Fibroblast of lung (primary cell): ENCODE measurements at regions not wholly inside any gene's neighbourhood (a gene's known extent, or its start where the extent isn't known, plus 50 kb on each side); places are given as distances from the start of the nearest gene placed in this dataset.
"Not testable (repeated sequence)": the region's sequence is repeated elsewhere in the genome, so short reads cannot be mapped to it uniquely, and the experiment has no call there.

Experiments used
- EZH2 ChIP-seq: IDR thresholded peaks from 2 replicates; pipeline ENCODE4 v1.5.1; 2012; ENCODE audit warnings: low read length, control low read depth, mild to moderate bottlenecking; ENCODE audit errors: missing control alignments
- TF ChIP-seq, protein P1 (sequence below), 2 donors: IDR thresholded peaks in 1 of 2; conservative IDR thresholded peaks in 1 of 2; 1 replicate in 1 of 2; 2 replicates in 1 of 2; pipeline ENCODE4 v1.5.1; 2011 to 2012; ENCODE audit warnings: low read length in 2 of 2, control low read depth in 1 of 2, inconsistent platforms in 1 of 2, low read depth in 1 of 2, mild to moderate bottlenecking in 1 of 2

DNA sequence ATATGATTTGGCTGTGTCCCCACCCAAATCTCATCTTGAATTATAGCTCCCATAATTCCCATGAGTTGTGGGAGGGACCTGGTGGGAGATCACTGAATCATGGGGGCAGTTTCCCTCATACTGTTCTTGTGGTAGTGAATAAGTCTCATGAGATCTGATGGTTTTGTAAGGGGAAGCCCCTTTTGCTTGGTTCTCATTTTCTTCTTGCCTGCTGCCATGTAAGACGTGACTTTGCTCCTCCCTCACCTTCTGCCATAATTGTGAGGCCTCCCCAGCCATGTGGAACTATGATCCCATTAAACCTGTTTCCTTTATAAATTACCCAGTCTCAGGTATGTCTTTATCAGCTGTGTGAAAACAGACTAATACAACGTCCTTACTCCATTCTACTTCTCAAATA is 108.5 kb upstream of the SCAF8 start:
- TF ChIP-seq, protein P1, sequence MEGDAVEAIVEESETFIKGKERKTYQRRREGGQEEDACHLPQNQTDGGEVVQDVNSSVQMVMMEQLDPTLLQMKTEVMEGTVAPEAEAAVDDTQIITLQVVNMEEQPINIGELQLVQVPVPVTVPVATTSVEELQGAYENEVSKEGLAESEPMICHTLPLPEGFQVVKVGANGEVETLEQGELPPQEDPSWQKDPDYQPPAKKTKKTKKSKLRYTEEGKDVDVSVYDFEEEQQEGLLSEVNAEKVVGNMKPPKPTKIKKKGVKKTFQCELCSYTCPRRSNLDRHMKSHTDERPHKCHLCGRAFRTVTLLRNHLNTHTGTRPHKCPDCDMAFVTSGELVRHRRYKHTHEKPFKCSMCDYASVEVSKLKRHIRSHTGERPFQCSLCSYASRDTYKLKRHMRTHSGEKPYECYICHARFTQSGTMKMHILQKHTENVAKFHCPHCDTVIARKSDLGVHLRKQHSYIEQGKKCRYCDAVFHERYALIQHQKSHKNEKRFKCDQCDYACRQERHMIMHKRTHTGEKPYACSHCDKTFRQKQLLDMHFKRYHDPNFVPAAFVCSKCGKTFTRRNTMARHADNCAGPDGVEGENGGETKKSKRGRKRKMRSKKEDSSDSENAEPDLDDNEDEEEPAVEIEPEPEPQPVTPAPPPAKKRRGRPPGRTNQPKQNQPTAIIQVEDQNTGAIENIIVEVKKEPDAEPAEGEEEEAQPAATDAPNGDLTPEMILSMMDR (conservative IDR thresholded peaks at IDR 0.05 in 1 of 2, IDR thresholded peaks at IDR 0.05 in 1 of 2; ENCODE audit: low read depth in 1 of 2, low read length in 2 of 2), result not testable (repeated sequence)
- TF ChIP-seq EZH2, result not testable (repeated sequence)
